Peyer's patch (tissue), 4 donors: ENCODE measurements at regions not wholly inside any gene's neighbourhood (a gene's known extent, or its start where the extent isn't known, plus 50 kb on each side); places are given as distances from the start of the nearest gene placed in this dataset.

Source experiments
- DNase-seq, 3 donors: peaks; one replicate each; pipeline ENCODE4 v3.0.0-alpha.2; 2017 to 2019
- H3K27ac ChIP-seq, 4 donors: fragments of 200-600 bp; sonication (generic); one replicate each; pipeline ENCODE4 v1.5.1; 2016 to 2019
- H3K27me3 ChIP-seq, 2 donors: fragments of 200-600 bp; sonication (generic); one replicate each; pipeline ENCODE4 v1.5.1; 2019
- H3K36me3 ChIP-seq, 3 donors: fragments of 200-600 bp; sonication (generic); one replicate each; pipeline ENCODE4 v1.5.1; 2016 to 2019
- H3K4me1 ChIP-seq, 4 donors: fragments of 200-600 bp; sonication (generic); one replicate each; pipeline ENCODE4 v1.5.1; 2016 to 2019
- H3K4me3 ChIP-seq, 4 donors: fragments of 200-600 bp; sonication (generic); 1 replicate in 3 of 4; 2 replicates in 1 of 4; pipeline ENCODE4 v1.5.1; 2016 to 2019; ENCODE audit warnings: mild to moderate bottlenecking in 1 of 4
- H3K9me3 ChIP-seq, 4 donors: fragments of 200-600 bp; sonication (generic); one replicate each; pipeline ENCODE4 v1.5.1; 2016 to 2019; ENCODE audit warnings: mild to moderate bottlenecking in 1 of 4
- CTCF ChIP-seq, 6 experiments: fragments of 450-650 bp in 4 of 6; fragments of 200-600 bp in 2 of 6; sonication (generic) in 1 of 6; IDR thresholded peaks; one replicate each; pipeline ENCODE4 v1.5.1; 2017 to 2019; ENCODE audit warnings: antibody characterized with exemption in 6 of 6, mild to moderate bottlenecking in 3 of 6, moderate library complexity in 1 of 6
- POLR2A ChIP-seq, 2 donors: fragments of 450-650 bp; IDR thresholded peaks; one replicate each; pipeline ENCODE4 v1.5.1; 2017; ENCODE audit warnings: antibody characterized with exemption in 2 of 2, mild to moderate bottlenecking in 2 of 2, moderate library complexity in 2 of 2

GRCh38 chr5:93076566-93076965 is 504.5 kb downstream of the NR2F1-AS1 start:
- H3K27me3 ChIP-seq: no peaks in the 10 kb centered on the region
- no peaks in the 10 kb centered on the region for H3K9me3 ChIP-seq
- H3K36me3 ChIP-seq: no peaks in the 10 kb centered on the region
- no peaks in the 10 kb centered on the region for H3K4me1 ChIP-seq
- no peak overlapping the region for H3K4me3 ChIP-seq
- no peak for DNase-seq
- TF ChIP-seq CTCF (IDR thresholded peaks at IDR 0.05): no peak
- TF ChIP-seq POLR2A (IDR thresholded peaks at IDR 0.05): no peak
- no peak overlapping the region for H3K27ac ChIP-seq

- H3K36me3 ChIP-seq: no peaks in the 10 kb centered on the region
- no peaks in the 10 kb centered on the region for H3K27me3 ChIP-seq
- no peaks in the 10 kb centered on the region for H3K9me3 ChIP-seq
- no peaks in the 10 kb centered on the region for H3K4me1 ChIP-seq
- no peak overlapping the region for H3K27ac ChIP-seq
- TF ChIP-seq POLR2A (IDR thresholded peaks at IDR 0.05) (no peak), CTCF (IDR thresholded peaks at IDR 0.05) (no peak)
- DNase-seq: no peak
- H3K4me3 ChIP-seq: no peak overlapping the region
Measured at GRCh38 chr5:93076096-93076495, 504.9 kb downstream of the NR2F1-AS1 start.

- TF ChIP-seq CTCF (IDR thresholded peaks at IDR 0.05): no peak
- no peak for TF ChIP-seq POLR2A (IDR thresholded peaks at IDR 0.05)
- no peaks in the 10 kb centered on the region for H3K9me3 ChIP-seq
- H3K4me1 ChIP-seq: no peaks in the 10 kb centered on the region
- no peak for DNase-seq
- no peak overlapping the region for H3K27ac ChIP-seq
- H3K4me3 ChIP-seq: no peak overlapping the region
- H3K27me3 ChIP-seq: no peaks in the 10 kb centered on the region
- H3K36me3 ChIP-seq: no peaks in the 10 kb centered on the region
Measured at GRCh38 chr5:93073547-93073946, 507.5 kb downstream of the NR2F1-AS1 start.

GRCh38 chr5:93072831-93073459 is 508.1 kb downstream of the NR2F1-AS1 start:
- Histone ChIP-seq H3K27me3 (no peaks in the 10 kb centered on the region), H3K4me1 (no peaks in the 10 kb centered on the region), H3K4me3 (no peak overlapping the region), H3K27ac (no peak overlapping the region), H3K36me3 (no peaks in the 10 kb centered on the region), H3K9me3 (no peaks in the 10 kb centered on the region)
- TF ChIP-seq CTCF (IDR thresholded peaks at IDR 0.05) (no peak), POLR2A (IDR thresholded peaks at IDR 0.05) (no peak)
- no peak for DNase-seq

- no peak for TF ChIP-seq POLR2A (IDR thresholded peaks at IDR 0.05)
- TF ChIP-seq CTCF (IDR thresholded peaks at IDR 0.05): no peak
- Histone ChIP-seq H3K4me1 (no peaks in the 10 kb centered on the region), H3K27ac (no peak overlapping the region), H3K4me3 (no peak overlapping the region), H3K36me3 (no peaks in the 10 kb centered on the region), H3K9me3 (no peaks in the 10 kb centered on the region), H3K27me3 (no peaks in the 10 kb centered on the region)
- DNase-seq: no peak
Measured at GRCh38 chr5:93071710-93072109, 509.3 kb downstream of the NR2F1-AS1 start.

GRCh38 chr5:93070938-93071337 is 510.1 kb downstream of the NR2F1-AS1 start:
- Histone ChIP-seq H3K4me3 (no peak overlapping the region), H3K27me3 (no peaks in the 10 kb centered on the region), H3K27ac (no peak overlapping the region), H3K36me3 (no peaks in the 10 kb centered on the region), H3K9me3 (no peaks in the 10 kb centered on the region), H3K4me1 (no peaks in the 10 kb centered on the region)
- TF ChIP-seq POLR2A (IDR thresholded peaks at IDR 0.05) (no peak), CTCF (IDR thresholded peaks at IDR 0.05) (no peak)
- no peak for DNase-seq
